Liver (tissue), 8 donors: ENCODE measurements at regions not wholly inside any gene's neighbourhood (a gene's known extent, or its start where the extent isn't known, plus 50 kb on each side); places are given as distances from the start of the nearest gene placed in this dataset.

Experiments
- DNase-seq: peaks from one replicate; pipeline ENCODE4 v3.0.0-alpha.2; 2017; ENCODE audit warnings: low spot score
- H3K27ac ChIP-seq, 2 donors: one replicate each; pipeline ENCODE4 v1.7.0; 2013; ENCODE audit warnings: inconsistent platforms in 2 of 2, low read length in 2 of 2, control low read depth in 1 of 2, low read depth in 1 of 2, mild to moderate bottlenecking in 1 of 2
- H3K27me3 ChIP-seq, 4 donors: one replicate each; pipeline versions ENCODE4 v1.6.1 to v1.7.0; 2013; ENCODE audit warnings: low read length in 3 of 4, inconsistent platforms in 1 of 4, mild to moderate bottlenecking in 1 of 4, moderate library complexity in 1 of 4; ENCODE audit not compliant: control insufficient read depth in 4 of 4, insufficient read depth in 4 of 4
- H3K36me3 ChIP-seq, 4 donors: one replicate each; pipeline versions ENCODE4 v1.6.1 to v1.7.0; 2013; ENCODE audit warnings: low read length in 3 of 4, mild to moderate bottlenecking in 3 of 4, low read depth in 1 of 4, moderate library complexity in 1 of 4; ENCODE audit not compliant: control insufficient read depth in 4 of 4, insufficient read depth in 3 of 4
- H3K4me1 ChIP-seq, 4 donors: one replicate each; pipeline versions ENCODE4 v1.6.1 to v1.7.0; 2013; ENCODE audit warnings: low read length in 3 of 4, mild to moderate bottlenecking in 3 of 4, moderate library complexity in 1 of 4; ENCODE audit not compliant: control insufficient read depth in 4 of 4, insufficient read depth in 4 of 4
- H3K4me3 ChIP-seq, 3 donors: one replicate each; pipeline versions ENCODE4 v1.6.1 to v1.7.0; 2013; ENCODE audit warnings: low read length in 3 of 3, control low read depth in 1 of 3, low read depth in 1 of 3, mild to moderate bottlenecking in 1 of 3
- H3K9ac ChIP-seq, 2 donors: one replicate each; pipeline ENCODE4 v1.7.0; 2013; ENCODE audit warnings: low read length in 2 of 2, mild to moderate bottlenecking in 2 of 2, moderate library complexity in 2 of 2, control low read depth in 1 of 2, low read depth in 1 of 2
- H3K9me3 ChIP-seq, 4 donors: one replicate each; pipeline versions ENCODE4 v1.6.1 to v1.7.0; 2013; ENCODE audit warnings: low read length in 3 of 4; ENCODE audit not compliant: control insufficient read depth in 4 of 4
- EGR1 ChIP-seq, 2 donors: IDR thresholded peaks; 2 replicates each; pipeline ENCODE4 v1.6.1; 2016 to 2018; ENCODE audit warnings: antibody characterized with exemption in 2 of 2, low read depth in 2 of 2
- FOXA1 ChIP-seq: IDR thresholded peaks from 2 replicates; pipeline ENCODE4 v1.6.1; 2016; ENCODE audit warnings: antibody characterized with exemption
- FOXA2 ChIP-seq: IDR thresholded peaks from 2 replicates; pipeline ENCODE4 v1.6.1; 2016; ENCODE audit warnings: antibody characterized with exemption
- HNF4A ChIP-seq, 2 donors: conservative IDR thresholded peaks; 2 replicates each; pipeline ENCODE4 v1.6.1; 2016; ENCODE audit warnings: antibody characterized with exemption in 2 of 2, mild to moderate bottlenecking in 2 of 2
- HNF4G ChIP-seq: IDR thresholded peaks from 2 replicates; pipeline ENCODE4 v1.6.1; 2016; ENCODE audit warnings: antibody characterized with exemption
- NR2F2 ChIP-seq: IDR thresholded peaks from 2 replicates; pipeline ENCODE4 v1.6.1; 2016; ENCODE audit warnings: antibody characterized with exemption
- RXRA ChIP-seq, 2 donors: IDR thresholded peaks; 2 replicates each; pipeline ENCODE4 v1.6.1; 2017 to 2018; ENCODE audit warnings: antibody characterized with exemption in 2 of 2, mild to moderate bottlenecking in 1 of 2
- TAF1 ChIP-seq: conservative IDR thresholded peaks from 2 replicates; pipeline ENCODE4 v1.6.1; 2016; ENCODE audit warnings: antibody characterized with exemption, mild to moderate bottlenecking
- YY1 ChIP-seq: IDR thresholded peaks from 2 replicates; pipeline ENCODE4 v1.6.1; 2016; ENCODE audit warnings: antibody characterized with exemption, mild to moderate bottlenecking
- WGBS: extraction: QIAGEN DNeasy Blood & Tissue Kit; methylation state at CpG from one replicate; pipeline ENCODE4 v1.1.7; 2013; 5-methylcytosine and 5-hydroxymethylcytosine counted together
- TF ChIP-seq, protein P1 (sequence below): IDR thresholded peaks from 2 replicates; pipeline ENCODE4 v1.6.1; 2016; ENCODE audit warnings: antibody characterized with exemption
- TF ChIP-seq, protein P2 (sequence below): IDR thresholded peaks from 2 replicates; pipeline ENCODE4 v1.6.1; 2016; ENCODE audit warnings: antibody characterized with exemption
- TF ChIP-seq, protein P3 (sequence below): fragments of 150-350 bp; IDR thresholded peaks from 2 replicates; pipeline ENCODE4 v1.5.1; 2017; ENCODE audit warnings: improper control_type of control experiment, low read depth, low read length; ENCODE audit not compliant: missing input control
- TF ChIP-seq, protein P4 (sequence below): IDR thresholded peaks from 2 replicates; pipeline ENCODE4 v1.6.1; 2016; ENCODE audit warnings: antibody characterized with exemption
- donor health status: healthy.
- donor health status: healthy.
- donor health status: healthy.
- donor health status: healthy.
- donor health status: healthy.

DNA sequence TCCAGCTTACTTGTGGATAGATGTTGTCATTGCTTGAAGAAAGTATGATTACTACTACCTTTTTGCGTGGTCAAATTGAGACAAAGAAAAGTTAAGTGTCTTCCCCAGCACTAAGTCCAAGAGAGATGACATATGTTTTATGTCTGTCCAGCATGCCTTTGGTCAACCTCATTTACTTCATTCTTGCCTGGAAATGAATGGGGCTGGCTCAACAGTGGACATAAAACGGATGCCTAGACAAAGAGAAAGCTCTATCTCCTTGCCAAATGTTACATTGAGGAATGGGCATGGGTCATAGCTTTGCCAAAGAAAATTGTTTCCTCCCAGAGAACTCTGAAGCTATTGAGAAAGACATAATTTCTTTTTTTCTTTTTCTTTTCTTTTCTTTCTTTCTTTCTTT, 82.4 kb upstream of the PLPPR4 start (continued):
- no peak for TF ChIP-seq EGR1 (IDR thresholded peaks at IDR 0.05; ENCODE audit: low read depth in 2 of 2)

DNA sequence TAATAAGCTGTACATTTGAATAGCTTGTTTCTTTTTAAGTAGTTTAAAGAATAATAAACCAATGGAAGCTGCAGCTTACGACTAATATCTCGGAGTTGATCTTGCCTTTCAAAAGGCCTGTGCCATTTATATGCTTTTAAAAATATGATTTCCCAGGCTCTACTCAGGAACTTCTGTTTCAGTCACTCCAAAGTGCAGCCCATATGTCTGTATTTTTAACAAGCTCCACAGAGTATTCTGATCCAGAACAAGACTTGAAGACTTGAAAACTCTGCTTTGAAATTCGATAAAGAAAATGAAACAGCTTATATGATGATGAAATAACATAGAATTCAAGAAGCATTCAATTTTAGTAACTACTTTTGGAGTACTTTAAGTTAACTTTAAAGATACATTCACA, 79.1 kb upstream of the PLPPR4 start:
- H3K9ac ChIP-seq = no peak overlapping the region
- WGBS = 89% methylated on average over 3 of the region's 3 CpGs
- no peaks in the 10 kb centered on the region for H3K36me3 ChIP-seq
- TF ChIP-seq HNF4G = no peak
- TF ChIP-seq RXRA (IDR thresholded peaks at IDR 0.05) = no peak
- TF ChIP-seq FOXA1 = no peak
- TF ChIP-seq HNF4A (conservative IDR thresholded peaks at IDR 0.05) = no peak
- no peak for TF ChIP-seq TAF1
- TF ChIP-seq, protein P1, sequence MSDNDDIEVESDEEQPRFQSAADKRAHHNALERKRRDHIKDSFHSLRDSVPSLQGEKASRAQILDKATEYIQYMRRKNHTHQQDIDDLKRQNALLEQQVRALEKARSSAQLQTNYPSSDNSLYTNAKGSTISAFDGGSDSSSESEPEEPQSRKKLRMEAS = no peak
- no peak for TF ChIP-seq FOXA2
- TF ChIP-seq, protein P2, sequence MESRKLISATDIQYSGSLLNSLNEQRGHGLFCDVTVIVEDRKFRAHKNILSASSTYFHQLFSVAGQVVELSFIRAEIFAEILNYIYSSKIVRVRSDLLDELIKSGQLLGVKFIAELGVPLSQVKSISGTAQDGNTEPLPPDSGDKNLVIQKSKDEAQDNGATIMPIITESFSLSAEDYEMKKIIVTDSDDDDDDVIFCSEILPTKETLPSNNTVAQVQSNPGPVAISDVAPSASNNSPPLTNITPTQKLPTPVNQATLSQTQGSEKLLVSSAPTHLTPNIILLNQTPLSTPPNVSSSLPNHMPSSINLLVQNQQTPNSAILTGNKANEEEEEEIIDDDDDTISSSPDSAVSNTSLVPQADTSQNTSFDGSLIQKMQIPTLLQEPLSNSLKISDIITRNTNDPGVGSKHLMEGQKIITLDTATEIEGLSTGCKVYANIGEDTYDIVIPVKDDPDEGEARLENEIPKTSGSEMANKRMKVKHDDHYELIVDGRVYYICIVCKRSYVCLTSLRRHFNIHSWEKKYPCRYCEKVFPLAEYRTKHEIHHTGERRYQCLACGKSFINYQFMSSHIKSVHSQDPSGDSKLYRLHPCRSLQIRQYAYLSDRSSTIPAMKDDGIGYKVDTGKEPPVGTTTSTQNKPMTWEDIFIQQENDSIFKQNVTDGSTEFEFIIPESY = no peak
- no peak overlapping the region for H3K27ac ChIP-seq
- H3K27me3 ChIP-seq = peaks cover 0 to 2% (median 0%) of the 10 kb centered on the region in 4 donors
- no peak for DNase-seq
- no peak overlapping the region for H3K4me3 ChIP-seq
- H3K9me3 ChIP-seq = no peaks in the 10 kb centered on the region
- H3K4me1 ChIP-seq = no peaks in the 10 kb centered on the region

DNA sequence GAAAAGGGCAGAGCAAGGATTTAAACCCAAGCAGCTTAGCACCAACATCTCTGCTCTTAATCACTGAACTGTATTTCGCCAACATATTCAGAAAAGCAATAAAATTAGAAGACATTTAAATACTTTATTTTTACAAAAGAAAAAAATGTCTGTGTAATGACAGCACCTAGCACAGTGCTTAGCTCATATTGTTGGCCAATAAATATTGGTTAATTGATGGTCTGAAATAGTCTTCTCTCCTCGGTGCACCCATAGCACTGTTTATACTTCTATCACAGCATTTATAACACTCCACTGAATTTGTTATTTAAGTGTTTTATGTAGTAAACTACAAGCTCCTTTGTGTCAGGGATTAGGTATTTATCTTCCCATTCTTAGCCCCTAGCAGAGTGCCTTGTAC, 70.9 kb upstream of the PLPPR4 start:
- Histone ChIP-seq H3K27ac (no peak overlapping the region), H3K9ac (no peak overlapping the region), H3K4me1 (no peaks in the 10 kb centered on the region), H3K27me3 (peaks cover 0 to 2% (median under 1%) of the 10 kb centered on the region in 4 donors), H3K9me3 (no peaks in the 10 kb centered on the region), H3K4me3 (no peak overlapping the region), H3K36me3 (no peaks in the 10 kb centered on the region)
- no peak for TF ChIP-seq RXRA (IDR thresholded peaks at IDR 0.05)
- no peak for TF ChIP-seq YY1
- TF ChIP-seq NR2F2 = no peak
- TF ChIP-seq, protein P2 = no peak
- TF ChIP-seq, protein P3, sequence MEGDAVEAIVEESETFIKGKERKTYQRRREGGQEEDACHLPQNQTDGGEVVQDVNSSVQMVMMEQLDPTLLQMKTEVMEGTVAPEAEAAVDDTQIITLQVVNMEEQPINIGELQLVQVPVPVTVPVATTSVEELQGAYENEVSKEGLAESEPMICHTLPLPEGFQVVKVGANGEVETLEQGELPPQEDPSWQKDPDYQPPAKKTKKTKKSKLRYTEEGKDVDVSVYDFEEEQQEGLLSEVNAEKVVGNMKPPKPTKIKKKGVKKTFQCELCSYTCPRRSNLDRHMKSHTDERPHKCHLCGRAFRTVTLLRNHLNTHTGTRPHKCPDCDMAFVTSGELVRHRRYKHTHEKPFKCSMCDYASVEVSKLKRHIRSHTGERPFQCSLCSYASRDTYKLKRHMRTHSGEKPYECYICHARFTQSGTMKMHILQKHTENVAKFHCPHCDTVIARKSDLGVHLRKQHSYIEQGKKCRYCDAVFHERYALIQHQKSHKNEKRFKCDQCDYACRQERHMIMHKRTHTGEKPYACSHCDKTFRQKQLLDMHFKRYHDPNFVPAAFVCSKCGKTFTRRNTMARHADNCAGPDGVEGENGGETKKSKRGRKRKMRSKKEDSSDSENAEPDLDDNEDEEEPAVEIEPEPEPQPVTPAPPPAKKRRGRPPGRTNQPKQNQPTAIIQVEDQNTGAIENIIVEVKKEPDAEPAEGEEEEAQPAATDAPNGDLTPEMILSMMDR = no peak
- TF ChIP-seq, protein P4, sequence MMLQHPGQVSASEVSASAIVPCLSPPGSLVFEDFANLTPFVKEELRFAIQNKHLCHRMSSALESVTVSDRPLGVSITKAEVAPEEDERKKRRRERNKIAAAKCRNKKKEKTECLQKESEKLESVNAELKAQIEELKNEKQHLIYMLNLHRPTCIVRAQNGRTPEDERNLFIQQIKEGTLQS = no peak
- no peak for TF ChIP-seq TAF1
- no peak for TF ChIP-seq FOXA2
- no peak for TF ChIP-seq FOXA1
- no peak for TF ChIP-seq HNF4G
- TF ChIP-seq EGR1 (IDR thresholded peaks at IDR 0.05; ENCODE audit: low read depth in 2 of 2) = no peak
- 88% methylated on average over 2 of the region's 2 CpGs for WGBS
- no peak for DNase-seq
